Transverse colon (tissue), 4 donors: ENCODE measurements at regions not wholly inside any gene's neighbourhood (a gene's known extent, or its start where the extent isn't known, plus 50 kb on each side); places are given as distances from the start of the nearest gene placed in this dataset.

Source experiments
- DNase-seq: peaks from one replicate; pipeline ENCODE4 v3.0.0-alpha.2; 2019
- H3K27ac ChIP-seq, 4 donors: fragments of 200-600 bp; sonication (generic); 2 replicates each; pipeline ENCODE4 v1.5.1; 2016 to 2018; ENCODE audit warnings: inconsistent platforms in 4 of 4
- H3K27me3 ChIP-seq: fragments of 200-600 bp; sonication (generic); 2 replicates; pipeline ENCODE4 v1.5.1; 2017; ENCODE audit warnings: inconsistent platforms
- H3K36me3 ChIP-seq, 4 donors: fragments of 200-600 bp; sonication (generic); 2 replicates each; pipeline ENCODE4 v1.5.1; 2017 to 2019; ENCODE audit warnings: inconsistent platforms in 4 of 4
- H3K4me1 ChIP-seq, 4 donors: fragments of 200-600 bp; sonication (generic); 2 replicates each; pipeline ENCODE4 v1.5.1; 2017 to 2020; ENCODE audit warnings: inconsistent platforms in 4 of 4
- H3K4me3 ChIP-seq, 4 donors: fragments of 200-600 bp; sonication (generic); 1 replicate in 1 of 4; 2 replicates in 3 of 4; pipeline versions ENCODE4 v1.5.1 to v1.6.1; 2017 to 2019; ENCODE audit warnings: inconsistent platforms in 4 of 4
- H3K9me3 ChIP-seq, 2 donors: fragments of 200-600 bp; sonication (generic); 2 replicates each; pipeline ENCODE4 v1.5.1; 2017 to 2019; ENCODE audit warnings: inconsistent platforms in 2 of 2
- CTCF ChIP-seq, 5 experiments: fragments of 200-600 bp in 3 of 5; fragments of 450-650 bp in 2 of 5; sonication (generic) in 3 of 5; IDR thresholded peaks; 1 replicate in 2 of 5; 2 replicates in 3 of 5; pipeline ENCODE4 v1.5.1; 2016 to 2017; ENCODE audit warnings: antibody characterized with exemption in 5 of 5, inconsistent platforms in 3 of 5, mild to moderate bottlenecking in 2 of 5, moderate library complexity in 1 of 5
- EP300 ChIP-seq: sonication (generic); formaldehyde crosslinking; IDR thresholded peaks from one replicate; pipeline ENCODE4 v1.6.1; 2017; ENCODE audit warnings: antibody characterized with exemption, low read depth
- POLR2A ChIP-seq: fragments of 450-650 bp; IDR thresholded peaks from one replicate; pipeline ENCODE4 v1.6.1; 2016; ENCODE audit warnings: antibody characterized with exemption, mild to moderate bottlenecking, moderate library complexity
- POLR2AphosphoS5 ChIP-seq, 3 donors: sonication (generic); formaldehyde crosslinking; IDR thresholded peaks; one replicate each; pipeline ENCODE4 v1.6.1; 2016; ENCODE audit warnings: antibody characterized with exemption in 3 of 3
- WGBS, 2 donors: methylation state at CpG; one replicate each; pipeline ENCODE4 v1.1.5; 2018; ENCODE audit warnings: low coverage in 1 of 2; 5-methylcytosine and 5-hydroxymethylcytosine counted together
- in situ Hi-C, 4 donors: fragments of 200-750 bp; cut with MboI; loops; one replicate each; pipeline versions ENCODE4 v1.15.0 to v1.15.1; 2017; ENCODE audit warnings: low sequenced_read_pairs in 3 of 4, low pct_ligation_motif_present in 1 of 4, low pct_unique_long_range_greater_than_20kb in 1 of 4
- intact Hi-C: fragments of 100-400 bp; cut with DNase I; formaldehyde crosslinking; loops from one replicate; pipeline ENCODE4 v1.15.1; 2023; ENCODE audit warnings: low total_unique reads

GRCh38 chr3:26763723-26764122, 141.2 kb downstream of the LRRC3B start:
- H3K4me1 ChIP-seq = no peaks in the 10 kb centered on the region
- H3K4me3 ChIP-seq = no peak overlapping the region
- H3K27me3 ChIP-seq = no peaks in the 10 kb centered on the region
- intact Hi-C loops = no loop called here
- H3K36me3 ChIP-seq = no peaks in the 10 kb centered on the region
- DNase-seq = no peak
- no peaks in the 10 kb centered on the region for H3K9me3 ChIP-seq
- TF ChIP-seq POLR2AphosphoS5 (IDR thresholded peaks at IDR 0.05) (no peak), POLR2A (no peak), EP300 (no peak), CTCF (IDR thresholded peaks at IDR 0.05) (no peak)
- H3K27ac ChIP-seq = no peak overlapping the region
- in situ Hi-C loops = no loop called here

GRCh38 chr3:26766031-26766430, 143.5 kb downstream of the LRRC3B start:
- Histone ChIP-seq H3K4me3 (no peak overlapping the region), H3K27ac (no peak overlapping the region), H3K4me1 (no peaks in the 10 kb centered on the region), H3K27me3 (no peaks in the 10 kb centered on the region), H3K9me3 (no peaks in the 10 kb centered on the region), H3K36me3 (no peaks in the 10 kb centered on the region)
- intact Hi-C loops = no loop called here
- 11 to 32% methylated on average over 1 of the region's 1 CpG for WGBS, 2 donors
- TF ChIP-seq EP300 (no peak), CTCF (IDR thresholded peaks at IDR 0.05) (no peak), POLR2A (no peak), POLR2AphosphoS5 (IDR thresholded peaks at IDR 0.05) (no peak)
- no peak for DNase-seq
- in situ Hi-C loops = no loop called here

- Histone ChIP-seq H3K27ac (no peak overlapping the region), H3K4me1 (no peaks in the 10 kb centered on the region), H3K4me3 (no peak overlapping the region), H3K9me3 (no peaks in the 10 kb centered on the region), H3K27me3 (no peaks in the 10 kb centered on the region), H3K36me3 (no peaks in the 10 kb centered on the region)
- no peak for DNase-seq
- intact Hi-C loops = no loop called here
- 89% methylated on average over 1 of the region's 1 CpG; no CpG with 5 or more reads in 1 of the 2 donors for WGBS, 2 donors
- TF ChIP-seq POLR2AphosphoS5 (IDR thresholded peaks at IDR 0.05) (no peak), CTCF (IDR thresholded peaks at IDR 0.05) (no peak), POLR2A (no peak), EP300 (no peak)
- in situ Hi-C loops = no loop called here
Observed at GRCh38 chr3:26768068-26768651, 145.6 kb downstream of the LRRC3B start.

GRCh38 chr3:26799679-26800317, 177.2 kb downstream of the LRRC3B start:
- in situ Hi-C loops = no loop called here
- Histone ChIP-seq H3K27ac (no peak overlapping the region), H3K4me1 (no peaks in the 10 kb centered on the region), H3K36me3 (no peaks in the 10 kb centered on the region), H3K27me3 (no peaks in the 10 kb centered on the region), H3K4me3 (no peak overlapping the region), H3K9me3 (no peaks in the 10 kb centered on the region)
- no peak for DNase-seq
- TF ChIP-seq EP300 (no peak), POLR2AphosphoS5 (IDR thresholded peaks at IDR 0.05) (no peak), POLR2A (no peak), CTCF (IDR thresholded peaks at IDR 0.05) (no peak)
- intact Hi-C loops = no loop called here
- 70 to 75% methylated on average over 5 of the region's 5 CpGs for WGBS, 2 donors
